Choroid plexus epithelial cell (primary cell): ENCODE measurements at regions not wholly inside any gene's neighbourhood (a gene's known extent, or its start where the extent isn't known, plus 50 kb on each side); places are given as distances from the start of the nearest gene placed in this dataset.
A peak's percentile ranks its signal among the peaks of the same experiment; 100 is the strongest.

Source experiments
- DNase-seq: peaks from one replicate; pipeline ENCODE4 v3.0.0-alpha.2; 2010; ENCODE audit warnings: low read depth
- H3K4me3 ChIP-seq: 2 replicates; pipeline ENCODE4 v1.5.1; 2011; ENCODE audit warnings: low read depth, mild to moderate bottlenecking, control low read depth, low read length, moderate library complexity
- TF ChIP-seq, protein P1 (sequence below): conservative IDR thresholded peaks from 2 replicates; pipeline ENCODE4 v1.5.1; 2011; ENCODE audit warnings: low read depth, mild to moderate bottlenecking, control low read depth, inconsistent platforms, low read length, moderate library complexity

DNA sequence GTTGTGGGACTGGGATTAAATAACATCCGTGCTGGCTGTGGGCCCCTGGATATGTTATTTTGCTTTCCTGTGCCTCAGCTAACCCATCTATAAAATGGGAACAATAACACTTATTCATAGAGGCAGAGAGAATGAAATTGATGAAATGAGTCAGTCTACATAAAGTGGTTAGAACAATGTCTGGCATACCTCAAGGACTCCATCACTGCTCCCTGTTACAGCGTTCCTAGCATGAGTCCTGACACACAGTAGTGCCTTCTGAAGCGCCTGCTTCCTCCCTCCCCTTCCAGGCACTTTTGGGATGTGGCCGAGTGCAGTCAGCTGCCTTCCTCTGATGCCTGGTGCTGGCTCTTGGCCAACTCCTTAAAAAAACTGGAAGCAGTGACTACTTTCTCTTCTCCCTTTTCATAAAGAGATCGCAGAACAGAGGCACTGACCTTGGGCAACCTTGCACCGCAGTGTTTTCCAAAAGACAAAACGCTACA is 108.4 kb upstream of the ZMIZ1 start:
- no peak overlapping the region for H3K4me3 ChIP-seq
- DNase-seq = peak; percentile 86
- TF ChIP-seq, protein P1, sequence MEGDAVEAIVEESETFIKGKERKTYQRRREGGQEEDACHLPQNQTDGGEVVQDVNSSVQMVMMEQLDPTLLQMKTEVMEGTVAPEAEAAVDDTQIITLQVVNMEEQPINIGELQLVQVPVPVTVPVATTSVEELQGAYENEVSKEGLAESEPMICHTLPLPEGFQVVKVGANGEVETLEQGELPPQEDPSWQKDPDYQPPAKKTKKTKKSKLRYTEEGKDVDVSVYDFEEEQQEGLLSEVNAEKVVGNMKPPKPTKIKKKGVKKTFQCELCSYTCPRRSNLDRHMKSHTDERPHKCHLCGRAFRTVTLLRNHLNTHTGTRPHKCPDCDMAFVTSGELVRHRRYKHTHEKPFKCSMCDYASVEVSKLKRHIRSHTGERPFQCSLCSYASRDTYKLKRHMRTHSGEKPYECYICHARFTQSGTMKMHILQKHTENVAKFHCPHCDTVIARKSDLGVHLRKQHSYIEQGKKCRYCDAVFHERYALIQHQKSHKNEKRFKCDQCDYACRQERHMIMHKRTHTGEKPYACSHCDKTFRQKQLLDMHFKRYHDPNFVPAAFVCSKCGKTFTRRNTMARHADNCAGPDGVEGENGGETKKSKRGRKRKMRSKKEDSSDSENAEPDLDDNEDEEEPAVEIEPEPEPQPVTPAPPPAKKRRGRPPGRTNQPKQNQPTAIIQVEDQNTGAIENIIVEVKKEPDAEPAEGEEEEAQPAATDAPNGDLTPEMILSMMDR = no peak

GRCh38 chr10:78961760-78962159 is 107.0 kb upstream of the ZMIZ1 start:
- DNase-seq = no peak
- H3K4me3 ChIP-seq = no peak overlapping the region
- TF ChIP-seq, protein P1 = no peak

DNA sequence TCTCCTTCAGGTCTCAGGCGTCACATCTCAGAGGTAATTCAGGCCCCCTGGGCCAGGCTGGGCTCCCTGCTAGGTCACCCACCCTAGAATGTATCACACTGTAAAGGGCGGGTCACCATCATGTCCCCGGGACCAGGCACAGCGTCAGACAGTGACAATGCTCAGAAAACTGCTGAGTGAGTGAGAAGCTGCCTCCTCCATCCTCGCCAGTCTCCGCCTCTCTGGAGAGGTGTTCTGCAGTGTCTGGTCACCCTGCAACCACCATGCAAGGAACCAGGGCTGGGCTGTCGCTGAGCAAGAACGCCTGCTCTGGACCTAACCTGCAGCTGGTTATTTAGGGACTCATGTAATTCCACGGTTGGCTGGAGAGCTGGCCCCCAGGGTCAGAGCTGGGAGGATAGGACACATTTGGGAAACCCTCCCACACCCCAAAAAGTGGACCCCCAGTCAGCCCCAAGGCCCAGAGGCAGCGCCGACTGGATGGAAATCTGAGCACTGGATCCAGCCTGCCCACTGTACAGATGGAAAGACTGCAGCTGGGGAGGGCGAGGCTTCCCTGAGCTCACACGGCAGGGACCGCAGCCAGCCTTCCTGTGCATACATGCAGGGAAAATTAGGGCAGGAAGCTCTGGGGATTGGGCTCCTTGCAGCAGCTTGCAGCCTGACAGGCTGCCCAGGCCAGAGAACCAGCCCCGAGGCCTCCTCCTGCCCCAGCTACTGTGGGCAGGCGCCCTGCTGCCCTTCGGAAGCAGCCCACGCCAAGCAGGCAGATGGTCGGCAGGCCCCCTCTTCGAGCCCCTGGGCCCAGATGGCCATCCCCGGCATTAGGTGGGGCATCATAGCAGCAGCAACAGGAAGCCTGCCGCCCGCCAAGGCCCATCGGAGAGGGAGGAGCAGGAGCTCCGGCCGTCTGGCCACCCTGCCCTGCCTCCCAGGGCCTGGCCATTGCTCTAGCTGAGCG is 105.4 kb upstream of the ZMIZ1 start:
- no peak for DNase-seq
- TF ChIP-seq, protein P1 = no peak
- H3K4me3 ChIP-seq = no peak overlapping the region

DNA sequence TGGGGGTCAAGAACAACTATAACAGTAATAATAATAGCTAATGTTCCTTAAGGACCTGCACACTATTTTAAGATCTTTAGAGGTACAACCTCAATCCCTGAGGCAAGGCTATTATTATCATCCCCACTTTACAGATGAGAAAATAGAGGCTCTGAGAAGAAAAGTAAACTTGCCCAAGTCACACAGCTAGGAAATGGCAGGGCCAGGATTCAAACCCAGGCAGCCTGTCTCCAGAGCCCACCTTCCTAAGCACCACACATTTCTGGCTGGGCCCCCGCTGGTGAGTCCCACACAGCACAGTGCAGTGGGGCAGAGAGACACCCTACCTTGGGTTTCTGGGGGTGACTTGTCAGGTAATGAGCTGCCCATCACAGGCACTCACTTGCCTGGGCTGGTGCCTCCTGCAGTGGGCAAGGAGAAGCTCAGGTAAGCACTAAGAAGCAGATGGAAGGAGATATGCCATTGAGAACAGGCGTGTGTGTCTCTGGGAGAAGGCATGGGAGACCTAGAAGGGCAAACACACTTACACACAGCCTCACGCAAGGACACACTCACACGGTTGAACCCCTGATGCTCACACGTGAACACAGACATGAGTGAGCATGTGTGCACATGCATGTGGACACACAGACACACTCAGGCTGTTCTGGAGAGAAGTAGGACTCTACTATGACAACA is 104.4 kb upstream of the ZMIZ1 start:
- H3K4me3 ChIP-seq = no peak overlapping the region
- TF ChIP-seq, protein P1 = no peak
- no peak for DNase-seq

GRCh38 chr10:78964952-78965633 is 103.7 kb upstream of the ZMIZ1 start:
- TF ChIP-seq, protein P1 = no peak
- no peak overlapping the region for H3K4me3 ChIP-seq
- peak; percentile 43 for DNase-seq

GRCh38 chr10:78966182-78966787 is 102.5 kb upstream of the ZMIZ1 start:
- TF ChIP-seq, protein P1 = no peak
- H3K4me3 ChIP-seq = no peak overlapping the region
- DNase-seq = no peak
